SHP77 treated with DMSO at 0.1 percent for 48 hours (cell line): ENCODE measurements at regions not wholly inside any gene's neighbourhood (a gene's known extent, or its start where the extent isn't known, plus 50 kb on each side); places are given as distances from the start of the nearest gene placed in this dataset.

Source experiments
- DNase-seq: peaks from one replicate; lab custom pipeline; 2025; lab: John Stamatoyannopoulos, UW

GRCh38 chr4:185862340-185862739 lies 50.3 kb upstream of the SORBS2 start:
- no peak for DNase-seq

- DNase-seq = no peak
These were observed 52.0 kb upstream of the SORBS2 start for GRCh38 chr4:185863946-185864345.

GRCh38 chr4:185865901-185866328 lies 53.9 kb upstream of the SORBS2 start:
- DNase-seq = no peak

GRCh38 chr4:185867770-185868169 lies 55.8 kb upstream of the SORBS2 start:
- no peak for DNase-seq

GRCh38 chr4:185868983-185869382 lies 57.0 kb upstream of the SORBS2 start:
- no peak for DNase-seq

- no peak for DNase-seq
These were observed 57.4 kb upstream of the SORBS2 start for GRCh38 chr4:185869427-185869826.

- no peak for DNase-seq
These were observed 58.4 kb upstream of the SORBS2 start for GRCh38 chr4:185870366-185870765.

- no peak for DNase-seq
These were observed 60.9 kb upstream of the SORBS2 start for GRCh38 chr4:185872747-185873380.

- DNase-seq = no peak
These were observed 62.7 kb upstream of the SORBS2 start for GRCh38 chr4:185874516-185875230.

- no peak for DNase-seq
These were observed 63.4 kb upstream of the SORBS2 start for GRCh38 chr4:185875316-185875907.

GRCh38 chr4:185878633-185879032 lies 66.6 kb upstream of the SORBS2 start:
- no peak for DNase-seq

GRCh38 chr4:185879666-185880312 lies 67.8 kb upstream of the SORBS2 start:
- no peak for DNase-seq

- peak; percentile 75 for DNase-seq
These were observed 68.6 kb upstream of the SORBS2 start for GRCh38 chr4:185880571-185880970.

- no peak for DNase-seq
These were observed 69.4 kb upstream of the SORBS2 start for GRCh38 chr4:185881430-185881829.

- DNase-seq = no peak
These were observed 71.6 kb upstream of the SORBS2 start for GRCh38 chr4:185883591-185883990.

GRCh38 chr4:185885075-185885474 lies 73.1 kb upstream of the SORBS2 start:
- no peak for DNase-seq

- no peak for DNase-seq
These were observed 73.6 kb upstream of the SORBS2 start for GRCh38 chr4:185885604-185886003.

- DNase-seq = no peak
These were observed 75.0 kb upstream of the SORBS2 start for GRCh38 chr4:185886832-185887524.

GRCh38 chr4:185888676-185889075 lies 76.7 kb upstream of the SORBS2 start:
- no peak for DNase-seq

- no peak for DNase-seq
These were observed 77.6 kb upstream of the SORBS2 start for GRCh38 chr4:185889585-185889984.

- no peak for DNase-seq
These were observed 78.2 kb upstream of the SORBS2 start for GRCh38 chr4:185890196-185890595.

GRCh38 chr4:185892165-185892564 lies 80.2 kb upstream of the SORBS2 start:
- DNase-seq = no peak
